NCI-H1105 treated with DMSO at 0.1 percent for 48 hours (cell line): ENCODE measurements at regions not wholly inside any gene's neighbourhood (a gene's known extent, or its start where the extent isn't known, plus 50 kb on each side); places are given as distances from the start of the nearest gene placed in this dataset.
A peak's percentile ranks its signal among the peaks of the same experiment; 100 is the strongest.

Experiments used
- DNase-seq: peaks from one replicate; lab custom pipeline; 2025; lab: John Stamatoyannopoulos, UW

- no peak for DNase-seq
These were observed 559.9 kb downstream of the TSN start for GRCh38 chr2:122315306-122315705.

GRCh38 chr2:122319539-122320132 is 564.2 kb downstream of the TSN start:
- DNase-seq = no peak

GRCh38 chr2:122322815-122323214 is 567.4 kb downstream of the TSN start:
- DNase-seq = no peak

GRCh38 chr2:122323927-122324326 is 568.5 kb downstream of the TSN start:
- DNase-seq = no peak

GRCh38 chr2:122326471-122326870 is 571.0 kb downstream of the TSN start:
- no peak for DNase-seq

- DNase-seq = no peak
These were observed 573.4 kb downstream of the TSN start for GRCh38 chr2:122328816-122329215.

GRCh38 chr2:122329278-122329677 is 573.8 kb downstream of the TSN start:
- DNase-seq = peak; percentile 19

- no peak for DNase-seq
These were observed 578.5 kb downstream of the TSN start for GRCh38 chr2:122333932-122334331.

- DNase-seq = no peak
These were observed 582.5 kb downstream of the TSN start for GRCh38 chr2:122338000-122338399.

- DNase-seq = no peak
These were observed 584.8 kb downstream of the TSN start for GRCh38 chr2:122340246-122340645.

- DNase-seq = no peak
These were observed 585.6 kb downstream of the TSN start for GRCh38 chr2:122341007-122341406.

GRCh38 chr2:122352151-122352550 is 596.7 kb downstream of the TSN start:
- DNase-seq = peak; percentile 24

GRCh38 chr2:122357998-122358397 is 602.5 kb downstream of the TSN start:
- DNase-seq = no peak

GRCh38 chr2:122358729-122359128 is 603.3 kb downstream of the TSN start:
- no peak for DNase-seq

GRCh38 chr2:122363885-122364284 is 608.4 kb downstream of the TSN start:
- DNase-seq = no peak

GRCh38 chr2:122366427-122366826 is 611.0 kb downstream of the TSN start:
- no peak for DNase-seq

GRCh38 chr2:122366969-122367645 is 611.7 kb downstream of the TSN start:
- no peak for DNase-seq

- DNase-seq = no peak
These were observed 612.2 kb downstream of the TSN start for GRCh38 chr2:122367646-122368010.

- no peak for DNase-seq
These were observed 613.3 kb downstream of the TSN start for GRCh38 chr2:122368576-122369243.

- no peak for DNase-seq
These were observed 623.1 kb downstream of the TSN start for GRCh38 chr2:122378521-122378920.

- no peak for DNase-seq
These were observed 629.4 kb downstream of the TSN start for GRCh38 chr2:122384768-122385333.

GRCh38 chr2:122388208-122388607 is 632.8 kb downstream of the TSN start:
- DNase-seq = no peak

- DNase-seq = no peak
These were observed 634.2 kb downstream of the TSN start for GRCh38 chr2:122389694-122390093.
